Lower leg skin (tissue), 4 donors: ENCODE measurements at regions not wholly inside any gene's neighbourhood (a gene's known extent, or its start where the extent isn't known, plus 50 kb on each side); places are given as distances from the start of the nearest gene placed in this dataset.
A peak's percentile ranks its signal among the peaks of the same experiment; 100 is the strongest.

Source experiments
- DNase-seq, 2 donors: peaks; one replicate each; pipeline ENCODE4 v3.0.0-alpha.2; 2019; ENCODE audit warnings: low spot score in 2 of 2
- H3K4me3 ChIP-seq: fragments of 200-600 bp; sonication (generic); 2 replicates; pipeline ENCODE4 v1.5.1; 2017; ENCODE audit warnings: mild to moderate bottlenecking, low read depth; ENCODE audit not compliant: poor library complexity, severe bottlenecking
- POLR2A ChIP-seq, 2 donors: fragments of 450-650 bp; IDR thresholded peaks; one replicate each; pipeline ENCODE4 v1.6.1; 2016 to 2017; ENCODE audit warnings: antibody characterized with exemption in 2 of 2, mild to moderate bottlenecking in 1 of 2, moderate library complexity in 1 of 2
- WGBS, 2 donors: methylation state at CpG; one replicate each; pipeline ENCODE4 v1.1.5; 2018; 5-methylcytosine and 5-hydroxymethylcytosine counted together
- intact Hi-C: fragments of 100-400 bp; cut with DNase I; formaldehyde crosslinking; loops from one replicate; pipeline ENCODE4 v1.15.0; 2023; ENCODE audit warnings: low total_unique reads
- TF ChIP-seq, protein P1 (sequence below), 3 donors: fragments of 450-650 bp; IDR thresholded peaks; one replicate each; pipeline ENCODE4 v1.5.1; 2016; ENCODE audit warnings: antibody characterized with exemption in 3 of 3, mild to moderate bottlenecking in 3 of 3, moderate library complexity in 2 of 3

DNA sequence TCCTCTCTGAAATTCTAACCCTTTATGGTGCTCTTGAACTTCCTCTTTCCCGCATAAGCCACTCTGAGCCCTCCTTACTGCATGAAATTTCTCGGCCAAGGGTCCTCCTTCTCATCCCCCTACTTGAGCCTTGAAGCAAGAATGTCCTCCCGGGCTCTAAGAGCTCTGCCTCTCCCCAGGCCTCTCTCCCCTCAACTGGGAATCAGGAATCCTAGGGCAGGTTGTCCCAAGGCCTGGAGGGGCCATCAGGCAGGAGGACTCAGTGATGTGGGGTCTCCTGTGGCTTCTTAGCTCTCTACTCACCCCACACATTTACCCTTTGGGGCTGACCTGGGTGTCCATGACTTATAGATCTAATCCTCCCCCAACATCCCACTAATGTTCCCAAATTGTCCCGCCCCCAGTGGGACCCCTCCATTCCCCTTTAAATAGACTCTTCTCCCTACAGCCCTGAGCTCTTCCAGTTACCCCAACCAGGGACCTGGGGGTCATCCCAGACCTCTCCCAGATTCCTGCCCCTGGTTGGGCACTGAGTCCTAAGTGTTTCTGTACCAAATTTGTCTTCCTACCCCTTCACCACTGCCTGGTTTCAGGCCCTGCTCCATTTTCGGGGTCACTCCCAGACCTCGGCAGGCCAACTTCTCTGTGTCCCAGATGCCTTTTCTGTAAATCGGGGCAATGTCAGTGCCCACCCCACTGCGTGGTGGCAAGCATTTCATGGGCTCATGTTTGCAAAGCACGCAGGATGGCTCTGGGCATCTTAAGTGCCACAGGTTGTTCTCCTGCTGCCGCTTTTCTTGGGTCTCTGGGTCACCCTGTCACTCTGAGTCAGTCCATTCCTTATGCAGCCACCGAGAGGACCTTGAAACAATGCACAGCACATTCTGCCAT is 171.2 kb downstream of the ASB1 start:
- peak in 1 of 2 donors; percentile 71 for DNase-seq
- intact Hi-C loops = no loop called here
- 76 to 81% methylated on average over 11 of the region's 11 CpGs for WGBS, 2 donors
- no peak overlapping the region for H3K4me3 ChIP-seq
- TF ChIP-seq, protein P1, sequence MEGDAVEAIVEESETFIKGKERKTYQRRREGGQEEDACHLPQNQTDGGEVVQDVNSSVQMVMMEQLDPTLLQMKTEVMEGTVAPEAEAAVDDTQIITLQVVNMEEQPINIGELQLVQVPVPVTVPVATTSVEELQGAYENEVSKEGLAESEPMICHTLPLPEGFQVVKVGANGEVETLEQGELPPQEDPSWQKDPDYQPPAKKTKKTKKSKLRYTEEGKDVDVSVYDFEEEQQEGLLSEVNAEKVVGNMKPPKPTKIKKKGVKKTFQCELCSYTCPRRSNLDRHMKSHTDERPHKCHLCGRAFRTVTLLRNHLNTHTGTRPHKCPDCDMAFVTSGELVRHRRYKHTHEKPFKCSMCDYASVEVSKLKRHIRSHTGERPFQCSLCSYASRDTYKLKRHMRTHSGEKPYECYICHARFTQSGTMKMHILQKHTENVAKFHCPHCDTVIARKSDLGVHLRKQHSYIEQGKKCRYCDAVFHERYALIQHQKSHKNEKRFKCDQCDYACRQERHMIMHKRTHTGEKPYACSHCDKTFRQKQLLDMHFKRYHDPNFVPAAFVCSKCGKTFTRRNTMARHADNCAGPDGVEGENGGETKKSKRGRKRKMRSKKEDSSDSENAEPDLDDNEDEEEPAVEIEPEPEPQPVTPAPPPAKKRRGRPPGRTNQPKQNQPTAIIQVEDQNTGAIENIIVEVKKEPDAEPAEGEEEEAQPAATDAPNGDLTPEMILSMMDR (IDR thresholded peaks at IDR 0.05) = no peak
- TF ChIP-seq POLR2A (IDR thresholded peaks at IDR 0.05) = no peak

DNA sequence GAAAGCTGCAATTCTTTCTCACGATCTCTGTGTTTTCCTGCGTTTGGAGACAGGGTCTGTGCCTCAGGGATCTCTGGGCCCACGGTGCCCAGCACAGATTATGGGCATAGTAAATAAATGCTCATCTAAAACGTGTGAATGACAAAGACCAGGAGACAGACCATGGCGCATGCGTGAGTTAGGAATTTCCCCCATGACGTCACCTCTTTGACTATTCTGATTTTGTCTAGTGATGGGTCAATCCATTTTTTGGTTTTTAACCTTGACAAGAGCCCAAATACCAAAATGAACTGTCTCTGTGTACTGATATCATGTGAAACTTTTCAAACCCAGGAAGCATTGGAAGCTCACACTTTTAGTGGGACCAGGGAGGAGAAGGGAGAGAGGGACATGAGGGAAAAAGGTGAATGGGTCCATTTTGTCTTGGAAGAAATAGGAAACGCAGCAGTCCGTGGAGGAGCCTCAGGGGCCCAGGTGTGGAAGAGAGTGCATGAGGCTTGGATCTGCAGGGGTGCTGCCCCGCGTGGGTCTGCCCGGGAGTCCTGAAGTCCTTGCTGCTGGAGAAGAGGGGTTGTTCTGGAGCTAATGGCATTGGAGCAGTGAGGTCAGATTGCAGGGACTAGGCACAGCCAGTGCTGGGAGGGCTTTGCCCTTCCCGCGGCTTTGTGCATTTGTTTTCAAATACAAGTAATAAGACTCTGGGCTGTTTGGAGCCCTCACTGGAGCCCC is 172.2 kb downstream of the ASB1 start:
- intact Hi-C loops = no loop called here
- TF ChIP-seq, protein P1 (IDR thresholded peaks at IDR 0.05) = no peak
- TF ChIP-seq POLR2A (IDR thresholded peaks at IDR 0.05) = no peak
- H3K4me3 ChIP-seq = no peak overlapping the region
- WGBS, 2 donors = 80 to 82% methylated on average over 14 of the region's 14 CpGs
- no peak for DNase-seq

DNA sequence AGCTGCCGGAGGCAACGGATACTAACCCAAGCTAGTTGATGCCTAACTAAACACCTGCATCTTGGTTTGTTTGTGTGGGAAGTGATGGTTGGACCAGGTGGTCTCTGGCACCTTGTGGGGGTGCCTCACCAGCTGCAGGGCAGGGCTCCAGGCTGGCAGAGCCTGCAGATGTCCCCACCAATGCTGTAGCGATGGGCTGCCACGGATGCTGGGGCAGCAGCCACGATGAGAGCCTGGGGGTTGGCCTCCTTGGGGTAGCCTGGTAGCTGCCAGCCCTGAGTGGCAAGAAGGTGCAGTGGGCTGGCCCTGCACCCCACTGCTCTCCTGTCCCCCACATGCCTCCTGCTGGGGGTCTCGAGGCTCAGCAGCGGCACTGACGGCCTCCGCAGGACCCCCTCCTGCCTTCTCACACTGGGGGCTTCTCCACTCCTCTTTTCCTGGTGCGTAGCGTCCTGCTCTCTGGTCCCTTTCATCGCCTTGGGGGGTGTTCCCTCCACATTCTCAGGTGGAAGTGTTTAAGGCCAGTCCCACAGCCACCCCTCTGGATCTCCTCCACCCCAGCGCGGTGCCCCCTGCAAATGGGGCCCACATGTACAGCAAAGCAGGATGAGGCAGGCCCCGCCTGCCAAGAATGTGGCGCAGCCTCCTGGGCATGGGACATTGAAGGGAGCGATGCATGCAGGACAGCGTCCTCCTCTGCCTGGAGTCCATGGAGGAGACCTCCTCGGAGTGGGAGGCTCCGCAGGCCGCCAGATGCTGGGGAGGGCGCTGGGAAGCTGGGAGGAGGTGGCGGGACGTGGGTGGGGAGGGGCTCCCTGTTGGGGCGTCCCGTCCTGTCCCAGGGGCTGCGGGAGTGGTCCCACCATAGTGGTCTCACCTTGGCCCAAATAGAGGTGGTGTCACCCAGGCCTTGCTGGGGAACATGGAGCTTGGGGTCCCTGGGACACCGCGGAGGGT is 173.1 kb downstream of the ASB1 start:
- intact Hi-C loops = no loop called here
- no peak for TF ChIP-seq POLR2A (IDR thresholded peaks at IDR 0.05)
- TF ChIP-seq, protein P1 (IDR thresholded peaks at IDR 0.05) = no peak
- DNase-seq = no peak
- no peak overlapping the region for H3K4me3 ChIP-seq
- 89 to 92% methylated on average over 26 to 27 of the region's 29 CpGs for WGBS, 2 donors

DNA sequence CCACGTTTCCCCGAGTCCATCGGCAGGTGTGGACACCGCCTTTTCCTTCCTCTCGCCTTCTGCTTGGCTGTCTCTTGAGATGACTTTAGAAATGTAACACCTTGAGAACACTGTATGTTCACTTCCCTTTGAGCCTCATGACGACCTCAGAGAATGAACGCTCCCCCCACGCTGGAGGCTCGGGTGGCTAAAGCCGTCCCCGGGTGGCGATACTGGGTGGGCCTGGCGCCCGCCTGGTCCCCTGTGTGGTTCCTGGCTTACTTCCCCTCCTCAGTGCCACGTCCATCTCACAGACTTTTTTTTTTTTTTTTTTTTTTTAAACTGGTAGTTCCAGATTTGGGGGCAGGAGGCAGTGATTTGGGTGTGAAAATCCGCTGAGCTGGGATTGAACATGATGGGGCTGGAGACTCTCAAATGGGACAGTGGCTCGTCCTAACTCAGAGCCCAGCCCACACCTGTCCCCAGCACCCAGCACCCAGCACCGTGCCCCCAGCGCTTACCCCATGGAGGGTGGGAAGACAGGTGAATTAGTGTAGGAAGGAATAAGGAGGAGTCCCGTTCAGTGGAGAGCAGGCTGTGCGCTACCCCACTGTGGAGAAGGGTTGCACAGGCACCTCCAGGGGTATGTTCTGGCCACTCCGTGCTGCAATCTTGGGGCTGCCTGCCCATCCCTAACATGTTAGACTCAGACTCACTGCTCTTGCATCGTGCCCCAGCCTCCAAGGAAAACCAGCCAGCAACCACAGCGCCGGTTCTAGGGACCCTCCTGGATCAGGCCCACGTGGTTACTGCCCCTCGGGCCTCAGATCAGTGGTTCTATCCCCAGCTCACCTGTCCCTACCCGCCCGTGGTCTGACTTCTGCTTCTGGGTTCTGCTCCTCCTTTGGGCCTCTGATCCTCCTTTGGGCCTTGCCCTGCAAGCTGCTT is 174.0 kb downstream of the ASB1 start:
- TF ChIP-seq, protein P1 (IDR thresholded peaks at IDR 0.05) = no peak
- no peak for TF ChIP-seq POLR2A (IDR thresholded peaks at IDR 0.05)
- H3K4me3 ChIP-seq = no peak overlapping the region
- intact Hi-C loops = no loop called here
- DNase-seq = no peak
- WGBS, 2 donors = 82 to 84% methylated on average over 29 of the region's 29 CpGs
